ENCODE measurements at regions not wholly inside any gene's neighbourhood (a gene's known extent, or its start where the extent isn't known, plus 50 kb on each side); places are given as distances from the start of the nearest gene placed in this dataset.
"Not testable (repeated sequence)": the region's sequence is repeated elsewhere in the genome, so short reads cannot be mapped to it uniquely, and the experiment has no call there.

DNA sequence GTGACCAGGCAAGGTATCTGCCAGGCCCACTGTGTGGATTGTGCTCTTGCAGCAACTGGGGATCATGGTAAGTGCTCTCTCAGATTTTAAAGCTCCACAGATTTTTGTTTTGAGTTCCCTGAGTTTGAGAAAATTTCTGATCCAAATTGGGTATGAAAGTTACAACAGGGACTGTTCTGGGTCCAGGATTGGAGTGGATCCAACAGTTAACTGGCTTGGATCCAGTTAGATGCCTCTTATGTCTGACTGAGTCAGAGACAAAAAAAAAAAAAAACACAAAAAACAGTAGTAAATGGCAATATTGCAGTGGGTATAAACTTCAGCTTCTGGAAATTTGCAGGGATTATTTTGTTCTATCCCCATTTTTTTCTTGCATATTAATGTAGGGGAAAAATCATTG, 598.8 kb downstream of the C12orf50 start:
- no peak overlapping the region for H3K4me3 ChIP-seq (ENCODE audit: low read depth, low read length)

DNA sequence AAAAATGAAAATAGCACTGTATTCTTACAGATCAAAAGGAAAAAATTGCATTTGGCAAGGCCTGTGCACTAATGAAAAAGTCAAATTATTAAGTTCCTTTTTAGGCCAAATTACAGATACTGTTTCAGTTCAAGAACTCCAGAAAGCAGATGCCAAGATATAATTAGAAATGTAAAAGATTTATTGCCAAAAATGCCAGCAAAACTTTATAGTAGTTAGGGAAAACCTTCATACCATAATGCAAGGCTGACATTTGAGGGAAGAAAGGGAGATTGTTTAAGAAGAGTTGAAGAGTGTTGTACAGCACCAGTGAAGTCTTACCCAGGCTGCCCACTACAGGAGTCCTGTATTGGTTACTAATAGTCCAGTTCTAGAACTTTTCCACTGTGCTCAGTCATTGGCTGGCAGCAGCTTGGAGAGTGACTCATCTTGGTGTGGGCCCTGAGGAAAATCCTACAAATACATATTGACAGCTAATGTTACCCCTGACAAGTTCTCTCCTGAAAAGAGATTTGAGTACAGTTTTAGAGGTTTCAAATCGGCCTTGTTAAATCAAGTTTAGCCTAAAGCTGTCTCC, 600.4 kb downstream of the C12orf50 start:
- H3K4me3 ChIP-seq (ENCODE audit: low read depth, low read length) = no peak overlapping the region

DNA sequence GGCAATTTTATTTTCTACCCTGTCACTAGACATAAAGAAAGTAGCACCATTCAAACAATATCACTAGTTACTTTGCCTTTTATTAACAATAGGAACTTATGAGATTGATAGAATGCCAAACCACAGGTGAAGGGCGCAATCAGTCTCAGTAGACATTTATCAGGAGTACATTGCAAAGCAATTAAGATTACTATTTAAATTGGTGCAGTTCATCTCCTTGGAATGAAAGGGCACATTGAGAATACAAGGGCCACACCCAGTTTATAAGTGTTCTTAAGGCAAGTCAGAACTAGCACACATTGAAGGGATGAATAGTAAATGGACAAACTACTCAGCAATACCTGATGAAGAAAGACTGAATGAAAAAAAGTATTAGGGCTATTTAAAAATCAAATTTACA, 601.4 kb downstream of the C12orf50 start:
- H3K4me3 ChIP-seq (ENCODE audit: low read depth, low read length) = no peak overlapping the region

DNA sequence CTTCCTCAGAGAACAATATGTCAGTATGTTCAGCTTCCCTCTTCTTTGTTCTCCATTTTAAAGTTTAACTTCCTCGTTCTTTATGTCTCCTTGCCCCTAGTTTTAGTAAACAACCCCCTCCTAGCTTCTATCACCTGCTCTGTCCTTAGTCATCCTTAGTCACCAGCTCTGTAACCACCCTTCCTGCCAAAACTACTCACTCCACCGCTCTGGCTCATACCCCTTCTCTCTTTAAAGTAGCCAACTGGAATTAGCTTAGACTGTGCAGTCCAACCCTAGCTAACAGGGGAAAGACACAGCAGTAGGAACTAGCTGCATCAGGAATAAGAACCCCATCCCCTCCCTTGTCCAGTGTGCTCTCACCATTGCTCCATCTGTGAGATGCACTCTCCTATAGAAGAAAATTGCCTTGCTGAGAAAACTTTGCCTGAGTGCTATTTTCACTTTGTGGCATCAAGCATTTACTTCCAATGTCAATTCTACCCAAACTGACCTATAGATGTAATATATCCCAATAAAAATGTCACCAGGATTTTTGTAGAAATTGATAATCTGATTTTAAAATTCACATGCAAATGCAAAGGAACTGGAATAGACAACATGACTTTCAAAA, 603.2 kb downstream of the C12orf50 start:
- no peak overlapping the region for H3K4me3 ChIP-seq (ENCODE audit: low read depth, low read length)

DNA sequence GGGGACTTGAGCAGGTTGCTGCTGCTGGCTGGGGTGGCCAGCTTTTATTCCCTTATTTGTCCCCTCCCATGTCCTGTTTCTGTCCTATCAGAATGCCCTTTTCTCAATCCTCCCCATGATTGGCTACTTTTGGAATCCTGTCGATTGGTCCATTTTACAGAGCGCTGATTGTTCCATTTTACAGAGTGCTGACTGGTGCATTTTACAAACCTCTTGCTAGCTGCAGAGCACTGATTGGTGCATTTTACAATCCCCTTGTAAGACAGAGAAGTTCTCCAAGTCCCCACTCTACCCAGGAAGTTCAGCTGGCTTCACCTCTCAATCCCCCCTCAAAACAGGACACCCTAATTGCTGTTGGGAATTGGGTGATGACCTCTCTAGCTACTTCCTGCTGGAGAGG, 608.0 kb downstream of the C12orf50 start:
- not testable (repeated sequence) for H3K4me3 ChIP-seq (ENCODE audit: low read depth, low read length)

DNA sequence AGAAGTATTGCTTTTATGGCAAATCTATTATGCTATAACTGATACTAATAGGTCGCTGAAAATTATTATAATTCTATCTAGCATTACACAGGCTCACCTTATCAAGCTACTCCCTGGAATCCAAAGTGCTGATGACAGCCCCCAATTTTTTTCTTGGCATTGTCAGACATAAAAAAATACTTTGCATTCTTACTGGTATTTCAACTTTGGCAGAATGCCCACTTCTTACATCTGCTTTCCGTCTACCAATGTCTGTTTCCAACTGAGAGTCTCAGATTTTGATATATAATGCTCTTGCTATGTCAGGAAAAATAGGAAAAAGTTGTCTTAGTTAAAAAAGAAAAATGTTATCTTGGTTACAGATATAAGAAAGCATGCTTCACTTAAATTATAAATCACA, 615.4 kb downstream of the C12orf50 start:
- no peak overlapping the region for H3K4me3 ChIP-seq (ENCODE audit: low read depth, low read length)

DNA sequence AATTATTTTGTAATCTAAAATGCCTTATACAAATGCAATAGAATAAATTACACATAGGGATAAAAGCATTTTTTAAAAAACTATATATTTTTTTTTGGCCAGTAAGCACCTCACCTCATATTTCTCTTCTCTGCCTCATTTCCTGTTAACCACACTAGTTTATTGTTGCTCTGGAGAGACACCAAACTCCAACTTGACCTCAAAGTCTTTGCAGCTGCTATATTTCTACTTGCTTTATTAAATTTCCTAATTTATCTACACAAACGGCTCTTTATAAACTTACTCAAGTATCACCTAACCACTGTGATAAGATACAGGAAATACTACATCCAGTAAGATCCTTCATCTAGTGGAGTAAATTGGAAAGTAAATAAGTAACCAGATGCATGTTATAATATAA, 622.3 kb downstream of the C12orf50 start:
- no peak overlapping the region for H3K4me3 ChIP-seq (ENCODE audit: low read depth, low read length)

DNA sequence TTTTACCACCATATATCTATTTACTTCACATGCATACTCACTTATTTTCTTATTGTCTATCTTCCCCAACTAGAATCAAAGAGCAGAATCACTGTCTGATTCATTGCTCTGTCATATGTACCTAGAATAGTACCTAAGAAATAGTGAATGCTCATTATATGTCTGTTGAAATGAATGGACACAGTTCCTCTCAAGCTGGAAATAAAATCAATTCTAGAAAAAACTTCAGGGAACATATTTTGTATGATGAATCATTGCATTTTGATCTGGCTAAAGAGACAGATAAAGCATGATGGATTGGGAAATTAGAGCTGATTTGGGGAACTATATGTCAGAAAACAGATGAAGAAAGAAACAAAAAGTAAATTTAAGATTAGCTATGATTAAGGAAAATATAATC, 623.3 kb downstream of the C12orf50 start:
- no peak overlapping the region for H3K4me3 ChIP-seq (ENCODE audit: low read depth, low read length)

DNA sequence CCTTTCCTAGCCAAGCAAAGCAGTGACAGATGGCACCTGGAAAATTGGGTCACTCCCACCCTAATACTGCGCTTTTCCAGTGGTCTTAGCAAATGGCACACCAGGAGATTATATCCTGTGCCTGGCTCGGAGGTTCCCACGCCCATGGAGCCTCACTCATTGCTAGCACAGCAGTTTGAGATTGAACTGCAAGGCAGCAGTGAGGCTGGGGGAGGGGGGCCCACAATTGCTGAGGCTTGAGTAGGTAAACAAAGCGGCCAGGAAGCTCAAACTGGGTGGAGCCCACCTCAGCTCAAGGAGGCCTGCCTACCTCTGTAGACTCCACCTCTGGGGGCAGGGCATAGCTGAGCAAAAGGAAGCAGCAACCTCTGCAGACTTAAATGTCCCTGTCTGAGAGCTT, 635.0 kb downstream of the C12orf50 start:
- H3K4me3 ChIP-seq (ENCODE audit: low read depth, low read length) = not testable (repeated sequence)

DNA sequence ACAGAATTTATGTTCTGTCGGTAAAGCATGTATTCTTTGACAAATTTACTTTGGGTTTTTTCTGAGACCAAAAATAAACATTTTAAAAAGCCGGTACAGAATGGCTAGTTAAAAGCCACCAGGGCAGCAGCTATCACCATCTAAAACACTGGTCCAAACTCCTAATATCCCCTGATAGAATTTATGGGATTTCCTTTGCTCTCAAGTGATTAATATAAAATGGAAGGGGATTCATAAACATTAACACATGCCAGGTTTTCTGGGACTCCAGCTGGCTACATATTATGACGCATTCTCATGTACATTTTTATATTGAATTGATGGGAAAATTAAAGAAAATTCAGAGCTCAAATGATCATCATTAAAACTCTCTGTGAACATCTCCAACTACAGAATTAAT, 640.8 kb downstream of the C12orf50 start:
- H3K4me3 ChIP-seq (ENCODE audit: low read depth, low read length) = no peak overlapping the region

DNA sequence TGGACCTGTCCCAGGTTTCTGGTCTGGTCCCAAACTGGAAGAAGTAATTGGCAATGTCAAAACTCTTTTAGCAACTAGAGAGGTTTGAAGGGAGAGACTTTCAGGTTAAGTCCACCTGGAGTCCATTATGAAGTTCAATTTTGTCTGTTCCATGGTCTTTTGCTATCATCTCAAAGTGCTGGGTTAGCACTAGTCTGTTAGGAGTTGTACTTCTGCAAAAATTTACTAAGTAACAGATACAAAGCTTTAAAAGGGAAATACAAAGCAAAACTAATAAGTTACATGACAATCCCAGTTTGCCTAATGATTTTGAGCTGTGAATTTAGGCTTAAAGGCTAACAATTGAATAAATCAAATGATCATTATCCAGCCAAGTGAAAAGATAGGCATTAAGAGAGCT, 643.9 kb downstream of the C12orf50 start:
- H3K4me3 ChIP-seq (ENCODE audit: low read depth, low read length) = no peak overlapping the region

DNA sequence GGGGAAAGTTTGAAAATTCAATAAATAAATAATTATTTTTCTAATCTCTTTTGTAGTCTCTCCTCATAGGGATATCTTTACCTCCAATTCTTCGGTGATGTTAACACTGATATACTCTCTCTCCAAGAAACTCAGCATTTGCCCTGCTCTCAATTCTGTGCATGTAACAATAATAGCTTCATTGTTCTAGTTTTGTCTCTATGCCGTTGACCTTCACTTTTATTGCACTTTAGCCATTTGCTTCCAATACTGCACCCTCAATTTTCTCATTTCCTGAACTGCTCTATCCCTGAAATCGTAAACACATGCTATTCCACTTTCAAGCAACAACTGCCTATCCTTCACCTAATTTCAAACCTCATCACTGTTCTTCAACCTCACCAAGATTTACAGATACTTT, 645.0 kb downstream of the C12orf50 start:
- H3K4me3 ChIP-seq (ENCODE audit: low read depth, low read length) = no peak overlapping the region

DNA sequence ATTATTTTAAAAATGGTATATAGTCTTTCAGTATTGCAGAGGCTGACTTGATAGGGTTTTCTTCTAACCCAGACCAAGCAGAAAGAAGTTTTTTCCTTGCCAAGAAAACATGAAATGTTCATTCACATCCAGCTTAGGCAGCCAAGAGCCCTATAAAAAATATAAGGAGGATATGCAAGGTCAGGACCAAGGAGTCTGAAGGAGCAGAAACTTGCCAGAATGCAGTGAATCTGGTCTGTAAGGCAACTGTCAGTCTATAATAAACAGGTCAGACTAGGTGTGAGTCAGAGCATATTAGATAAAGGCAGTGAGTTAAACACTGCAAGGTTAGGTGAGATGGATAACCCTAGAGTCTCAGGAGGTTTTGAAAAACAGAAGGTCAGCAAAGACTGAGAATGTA, 645.5 kb downstream of the C12orf50 start:
- H3K4me3 ChIP-seq (ENCODE audit: low read depth, low read length) = no peak overlapping the region

DNA sequence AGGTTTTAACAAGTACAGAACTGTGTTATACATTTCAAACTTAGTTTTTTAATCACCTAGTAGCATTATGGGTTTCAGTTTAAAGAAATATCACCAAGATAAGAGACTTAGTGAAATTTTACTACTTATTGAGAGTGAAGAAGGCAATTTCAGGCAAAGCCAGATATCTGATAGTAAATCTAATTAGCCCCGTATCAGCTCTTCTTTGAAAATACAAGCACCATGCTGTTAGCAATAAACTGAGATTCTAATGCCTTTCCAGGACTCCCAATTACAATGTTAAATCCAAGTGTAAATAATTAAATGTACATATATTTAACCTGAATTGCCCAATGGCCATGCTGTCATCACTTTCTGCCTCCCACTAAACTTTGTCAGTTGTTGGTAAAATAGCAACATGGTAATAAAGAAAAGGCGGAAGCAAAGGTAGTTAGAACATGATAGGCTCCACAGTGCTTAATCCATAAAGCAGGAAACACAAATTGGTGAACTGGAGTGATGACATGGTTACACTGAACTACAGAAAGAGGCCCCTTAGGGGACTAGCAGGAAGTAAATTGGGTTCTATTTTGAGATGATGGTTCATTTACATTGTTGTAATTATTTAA, 646.1 kb downstream of the C12orf50 start:
- H3K4me3 ChIP-seq (ENCODE audit: low read depth, low read length) = no peak overlapping the region

DNA sequence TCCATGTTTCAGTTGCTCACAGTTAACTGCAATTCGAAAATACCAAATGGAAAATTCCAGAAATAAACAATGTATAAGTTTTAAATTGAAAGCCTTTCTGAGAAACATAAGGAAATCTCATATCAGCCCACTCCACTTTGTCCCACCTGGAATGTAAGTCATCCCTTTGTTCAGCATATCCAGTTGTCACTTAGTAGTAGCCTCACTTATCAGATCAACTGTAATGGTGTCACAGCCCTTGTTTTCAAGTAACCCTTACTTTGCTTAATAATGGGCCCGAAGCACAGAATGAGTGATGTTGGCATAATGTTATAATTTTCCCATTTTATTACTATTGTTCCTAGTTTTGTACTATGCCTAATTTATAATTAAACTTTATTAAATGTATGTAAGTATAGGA, 646.8 kb downstream of the C12orf50 start:
- H3K4me3 ChIP-seq (ENCODE audit: low read depth, low read length) = no peak overlapping the region

DNA sequence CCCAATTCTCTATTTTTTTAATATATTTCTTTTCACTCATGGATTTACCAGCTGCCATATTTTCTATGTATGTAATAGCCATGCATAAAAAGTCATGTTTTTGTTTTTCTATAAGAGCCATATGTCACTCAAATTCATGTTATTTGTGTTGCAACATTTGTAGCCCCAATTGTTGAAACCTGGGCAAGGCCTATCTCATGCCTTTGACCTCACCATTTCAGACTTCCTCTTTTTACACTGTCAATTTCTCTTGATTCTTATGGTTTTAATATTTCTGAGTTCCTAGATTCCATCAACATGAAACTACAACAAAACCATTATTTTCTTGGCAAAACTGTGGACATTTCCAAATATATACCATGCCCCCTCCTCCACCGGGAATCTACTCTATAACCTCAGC, 647.5 kb downstream of the C12orf50 start:
- H3K4me3 ChIP-seq (ENCODE audit: low read depth, low read length) = no peak overlapping the region

DNA sequence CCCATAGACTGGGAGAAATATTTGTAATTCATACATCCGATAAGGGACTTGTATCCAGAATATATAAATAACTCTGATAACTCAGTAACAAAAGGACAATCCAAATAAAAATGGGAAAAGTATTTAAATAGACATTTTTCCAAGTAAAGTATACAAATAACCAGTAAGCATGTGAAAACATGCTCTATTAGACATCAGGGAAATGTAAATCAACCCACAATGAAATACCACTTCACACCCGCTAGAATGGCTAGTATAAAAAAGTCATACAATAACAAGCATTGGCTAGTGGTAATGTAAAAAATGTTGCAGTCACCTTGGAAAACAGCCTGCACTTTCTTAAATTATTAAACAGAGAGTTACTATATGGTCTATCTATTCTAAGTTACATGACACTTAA, 650.7 kb downstream of the C12orf50 start:
- no peak overlapping the region for H3K4me3 ChIP-seq (ENCODE audit: low read depth, low read length)

DNA sequence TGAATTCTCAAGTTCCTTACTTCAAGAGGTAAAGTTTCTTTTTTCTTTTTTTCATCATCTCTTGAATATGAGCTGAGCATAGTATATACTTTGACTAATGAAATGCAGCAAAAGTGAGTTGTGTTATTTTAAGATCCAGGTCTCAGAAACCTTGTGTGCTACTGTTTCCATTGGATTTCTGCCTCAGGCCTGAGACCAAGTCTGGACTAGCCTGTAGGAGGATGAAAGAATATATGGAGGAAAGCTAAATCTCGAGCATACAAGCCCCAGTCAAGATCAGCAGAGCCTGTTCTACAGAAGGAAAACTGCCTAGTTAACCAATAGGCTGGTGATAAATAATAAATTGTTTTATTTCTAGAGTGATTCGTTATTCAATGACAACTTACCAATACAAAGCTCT, 652.5 kb downstream of the C12orf50 start:
- H3K4me3 ChIP-seq (ENCODE audit: low read depth, low read length) = no peak overlapping the region

DNA sequence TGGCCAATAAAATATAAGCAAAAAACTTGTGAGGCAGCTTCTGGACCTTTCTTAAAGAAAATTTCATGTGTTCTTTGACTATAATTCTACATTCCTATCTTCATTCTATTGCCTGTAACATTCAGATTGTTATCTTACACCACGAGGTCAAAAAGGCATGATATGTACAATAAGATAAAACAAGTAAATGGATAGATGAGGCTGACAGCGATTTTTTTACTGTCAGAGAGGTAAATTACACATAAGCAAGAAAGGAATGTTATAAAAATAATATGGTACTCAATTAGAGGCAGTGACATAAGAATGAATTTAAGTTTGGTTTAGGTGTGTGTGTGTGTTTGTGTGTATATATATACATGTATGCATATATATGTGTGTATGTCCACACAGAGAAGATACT, 660.0 kb downstream of the C12orf50 start:
- H3K4me3 ChIP-seq (ENCODE audit: low read depth, low read length) = no peak overlapping the region

DNA sequence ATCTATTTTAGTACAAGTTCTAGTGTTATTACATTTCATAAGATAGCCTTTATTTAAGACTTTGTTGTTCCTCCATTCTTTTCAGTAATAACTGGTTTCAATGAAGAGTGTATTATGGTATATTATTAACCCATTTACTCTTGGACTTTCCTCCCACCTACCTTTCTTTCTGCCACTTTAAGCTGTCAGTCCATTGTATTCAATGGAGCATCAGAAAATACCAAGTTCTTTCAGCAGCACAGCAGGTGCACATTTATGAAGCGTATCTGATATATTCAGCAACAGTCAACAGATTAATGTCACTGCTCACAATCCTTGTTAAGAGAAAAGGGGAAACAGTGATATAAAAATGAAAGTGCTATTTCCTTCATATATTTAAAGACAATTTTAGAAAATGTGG, 660.9 kb downstream of the C12orf50 start:
- no peak overlapping the region for H3K4me3 ChIP-seq (ENCODE audit: low read depth, low read length)

DNA sequence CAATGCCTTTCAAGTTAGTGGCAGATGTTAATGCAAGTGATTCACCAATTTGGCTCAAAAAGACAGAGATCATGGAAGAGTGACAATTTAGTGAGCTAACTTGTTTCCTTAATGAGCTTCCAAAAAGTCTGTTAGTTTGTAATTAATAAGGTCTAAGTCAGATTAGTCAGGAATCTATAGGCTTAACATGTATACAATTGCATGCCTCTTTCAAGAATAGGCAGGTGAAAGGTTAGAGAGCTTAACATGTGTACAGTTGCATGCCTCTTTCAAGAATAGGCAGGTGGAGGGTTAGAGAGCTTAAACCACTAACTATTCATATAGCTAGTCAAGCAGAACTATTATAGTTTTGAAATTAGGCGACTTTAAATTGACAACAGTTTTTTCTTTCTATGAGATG, 663.8 kb downstream of the C12orf50 start:
- no peak overlapping the region for H3K4me3 ChIP-seq (ENCODE audit: low read depth, low read length)

DNA sequence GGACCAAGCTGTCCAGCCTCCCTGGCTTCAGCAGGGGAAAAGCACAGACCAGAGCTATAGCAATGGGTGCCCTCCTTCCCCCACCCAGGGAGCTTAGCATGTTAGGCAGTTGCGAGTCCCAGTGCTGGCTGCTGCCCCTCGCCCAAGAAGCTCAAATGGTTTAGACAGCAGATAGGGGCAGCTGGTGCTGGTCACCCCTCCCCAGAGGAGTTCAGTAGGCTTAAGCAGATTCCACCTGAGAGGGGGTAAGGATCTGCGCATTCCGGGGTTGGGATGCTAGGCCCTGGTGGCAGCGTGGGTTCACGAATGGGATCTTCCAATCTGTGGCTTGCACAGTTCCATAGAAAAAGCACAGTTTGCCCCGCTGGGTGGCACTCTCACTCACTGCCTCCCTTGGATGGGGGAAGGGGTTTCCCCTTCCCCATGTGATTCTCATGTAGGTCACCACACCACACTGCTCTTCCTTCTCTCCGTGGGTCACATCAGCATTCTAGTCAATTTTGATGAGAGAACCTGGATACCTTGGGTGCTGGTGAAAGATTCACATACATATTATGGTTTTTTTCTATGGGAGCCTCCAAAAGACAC, 665.6 kb downstream of the C12orf50 start:
- no peak overlapping the region for H3K4me3 ChIP-seq (ENCODE audit: low read depth, low read length)

DNA sequence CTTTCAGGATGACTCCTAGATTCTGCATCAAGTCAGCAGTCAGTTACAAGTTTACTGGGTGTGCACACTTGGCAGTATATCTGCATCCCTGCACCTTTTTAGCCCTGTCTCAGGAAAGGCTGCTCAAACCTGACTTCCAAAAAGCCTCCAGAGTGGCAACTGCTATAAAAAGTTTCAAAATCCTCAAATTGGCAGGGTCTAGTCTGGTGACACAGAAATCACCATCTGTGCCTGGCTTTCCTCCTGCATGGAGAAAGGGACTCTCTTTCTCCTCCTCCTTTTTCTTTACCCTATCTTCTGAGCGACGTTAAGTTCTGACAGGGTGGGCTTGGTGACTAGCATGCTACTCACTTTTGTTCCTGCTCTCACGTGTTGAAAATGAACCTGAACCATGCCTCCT, 679.5 kb downstream of the C12orf50 start:
- no peak overlapping the region for H3K4me3 ChIP-seq (ENCODE audit: low read depth, low read length)

Data from iPS-11a (cell line).